ENCODE measurements at regions not wholly inside any gene's neighbourhood (a gene's known extent, or its start where the extent isn't known, plus 50 kb on each side); places are given as distances from the start of the nearest gene placed in this dataset.

DNA sequence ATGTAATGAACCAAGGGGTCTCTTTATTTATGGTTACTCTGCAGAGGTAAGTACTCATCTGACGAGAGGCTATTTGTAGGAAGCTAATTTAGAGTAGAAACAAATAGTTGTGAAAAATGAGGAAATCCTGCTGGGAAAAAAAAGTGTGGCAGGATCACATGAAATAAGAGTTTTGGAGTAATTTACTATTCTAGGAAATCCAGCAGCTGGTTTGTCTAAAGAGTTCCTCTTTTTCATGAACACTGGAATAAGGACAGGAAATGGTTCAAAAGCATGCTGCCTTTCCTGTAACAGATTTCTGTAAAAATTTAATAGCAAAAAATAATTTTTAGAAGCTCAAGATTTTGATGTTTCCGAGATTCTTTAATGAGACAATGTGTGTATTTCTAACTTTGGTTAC, 177.3 kb downstream of the CHRM3 start:
- TF ChIP-seq CTCF (IDR thresholded peaks at IDR 0.05; ENCODE audit: insufficient read depth, low read length): no peak
- TF ChIP-seq POLR2AphosphoS5 (IDR thresholded peaks at IDR 0.05; ENCODE audit: low read depth): no peak
- TF ChIP-seq GABPA (IDR thresholded peaks at IDR 0.05; ENCODE audit: low read depth): no peak
- peak; percentile 14 for TF ChIP-seq REST (IDR thresholded peaks at IDR 0.05; ENCODE audit: insufficient replicate concordance, low read depth)
- TF ChIP-seq SPI1 (IDR thresholded peaks at IDR 0.05; ENCODE audit: borderline replicate concordance, low read depth): peak; percentile 92
